Activated T-cell treated with anti-CD3 and anti-CD28 coated beads, Interleukin-2, amount 50 U/mL, for 48 hours (primary cell): ENCODE measurements at regions not wholly inside any gene's neighbourhood (a gene's known extent, or its start where the extent isn't known, plus 50 kb on each side); places are given as distances from the start of the nearest gene placed in this dataset.

ENCODE experiments used
- DNase-seq, 2 experiments: peaks; one replicate each; pipeline ENCODE4 v3.0.0-alpha.2; 2020

- DNase-seq: no peak
These were observed 315.8 kb upstream of the KLF12 start for GRCh38 chr13:74449811-74450524.

- no peak for DNase-seq
These were observed 310.8 kb upstream of the KLF12 start for GRCh38 chr13:74444864-74445479.

GRCh38 chr13:74444161-74444571 is 310.0 kb upstream of the KLF12 start:
- DNase-seq: no peak

DNA sequence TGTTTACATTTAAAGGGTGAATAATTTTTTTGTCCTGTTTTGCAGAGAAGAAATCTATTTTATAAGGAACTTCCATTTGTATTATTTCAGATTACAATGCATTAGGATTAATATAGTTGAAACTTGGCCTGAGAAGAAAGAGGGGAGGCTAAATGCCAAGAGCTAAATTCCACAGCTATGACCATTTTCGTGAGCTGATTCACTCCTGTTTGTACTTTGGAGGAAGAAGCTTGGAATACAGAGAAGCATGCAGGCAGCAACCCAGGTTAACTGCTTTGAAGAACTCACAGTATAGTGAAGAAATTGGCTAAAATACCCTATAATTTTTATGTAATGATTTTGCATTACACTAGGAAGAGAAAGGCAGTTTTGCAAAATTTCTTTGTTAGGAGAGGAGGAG is 309.4 kb upstream of the KLF12 start:
- DNase-seq: no peak

DNA sequence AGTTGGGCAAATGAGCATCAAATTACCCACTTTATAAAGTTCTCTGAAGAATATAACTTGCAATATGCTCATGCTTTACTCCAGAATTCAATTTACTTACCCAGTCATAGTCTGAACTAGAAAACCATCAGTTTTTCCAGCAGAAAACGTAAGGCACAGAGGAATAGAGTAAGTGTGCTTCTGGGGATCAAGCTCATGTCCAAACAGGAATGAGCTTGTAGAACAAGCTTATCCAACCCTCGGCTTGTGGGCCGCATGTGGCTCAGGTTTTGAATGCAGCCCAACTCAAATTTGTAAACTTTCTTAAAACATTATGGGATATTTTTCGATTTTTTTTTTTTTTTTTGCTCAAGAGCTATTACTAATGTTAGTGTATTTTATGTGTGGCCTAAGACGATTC is 308.5 kb upstream of the KLF12 start:
- no peak for DNase-seq

- no peak for DNase-seq
These were observed 304.7 kb upstream of the KLF12 start for GRCh38 chr13:74438901-74439300.

DNA sequence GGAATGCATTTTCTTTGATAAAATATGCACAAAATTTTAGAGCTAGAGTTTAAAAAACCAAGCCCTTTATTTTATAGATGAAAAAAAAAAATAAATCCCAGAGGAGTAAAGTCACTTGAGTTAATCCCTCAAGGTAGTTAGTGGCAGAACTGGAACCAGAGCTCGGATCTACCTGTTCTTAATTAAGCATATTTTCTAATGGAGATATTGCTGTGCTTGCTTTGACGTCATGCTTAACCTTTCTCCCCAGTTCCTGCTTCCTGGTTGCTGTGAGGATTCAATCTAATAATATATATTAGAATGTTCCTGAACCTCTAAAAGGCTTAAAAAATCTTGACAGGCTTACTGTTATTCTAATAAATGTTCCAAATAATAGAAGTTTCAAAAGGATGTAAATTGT is 300.6 kb upstream of the KLF12 start:
- no peak for DNase-seq

- DNase-seq: no peak
These were observed 290.3 kb upstream of the KLF12 start for GRCh38 chr13:74424455-74424854.

DNA sequence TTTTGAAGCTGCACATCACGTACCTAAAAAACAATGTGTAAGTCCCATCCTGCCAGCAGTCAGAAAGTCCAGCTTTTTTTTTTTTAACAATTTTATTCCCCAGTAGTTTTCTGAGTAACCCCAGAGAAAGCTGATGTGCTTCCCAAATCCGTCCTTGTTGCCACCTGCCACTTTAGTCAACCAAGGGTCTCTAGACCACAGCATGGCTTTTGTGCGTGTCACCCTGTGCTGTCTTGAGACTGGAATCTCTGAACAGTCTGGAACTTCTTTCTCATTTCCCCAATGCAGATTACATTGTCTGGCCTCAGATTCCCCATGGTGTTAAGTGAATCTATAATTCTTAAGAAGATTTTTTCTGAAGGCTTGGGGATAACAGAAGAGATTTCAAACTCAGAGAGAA is 289.2 kb upstream of the KLF12 start:
- no peak for DNase-seq

DNA sequence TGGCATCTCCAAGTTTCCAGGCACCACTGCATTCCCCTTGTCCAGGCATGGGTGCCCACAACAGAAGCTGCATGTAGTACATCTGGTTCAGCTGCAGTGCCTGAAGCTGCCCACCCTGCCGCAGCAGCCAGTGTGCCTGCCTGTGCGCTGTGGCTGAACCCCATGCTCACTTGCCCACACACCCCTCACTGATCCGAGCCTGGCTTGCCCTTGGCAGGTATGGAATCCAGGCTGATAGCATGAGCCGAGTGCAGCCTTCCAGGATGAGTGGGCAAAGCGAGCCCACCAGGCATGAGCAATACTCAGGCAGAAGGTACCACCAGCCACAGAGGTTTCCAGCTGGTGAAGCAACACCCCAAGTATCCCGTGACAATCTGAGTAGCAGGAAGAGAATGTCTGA is 280.3 kb upstream of the KLF12 start:
- no peak for DNase-seq

GRCh38 chr13:74413482-74413881 is 279.3 kb upstream of the KLF12 start:
- no peak for DNase-seq

DNA sequence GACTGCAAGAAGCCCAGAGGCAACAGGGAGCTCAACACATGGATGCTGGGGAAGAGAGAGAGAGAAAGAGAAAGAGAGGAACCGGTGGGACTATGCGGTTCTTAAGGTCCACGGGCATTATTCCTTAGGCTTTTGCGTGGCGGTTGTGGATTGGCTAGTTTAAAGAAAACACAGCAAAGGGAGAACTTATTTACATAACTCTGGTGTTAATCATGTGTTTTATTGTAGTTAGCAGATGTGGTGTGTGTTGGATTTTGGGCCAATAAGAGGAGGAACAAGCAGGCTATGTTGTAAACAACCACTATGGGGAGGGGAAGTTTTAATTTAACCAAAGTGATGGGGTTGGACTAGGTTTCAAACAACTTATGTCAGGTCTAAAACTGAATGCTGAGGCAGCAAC is 275.3 kb upstream of the KLF12 start:
- DNase-seq: no peak

- DNase-seq: no peak
These were observed 272.2 kb upstream of the KLF12 start for GRCh38 chr13:74406420-74406819.

DNA sequence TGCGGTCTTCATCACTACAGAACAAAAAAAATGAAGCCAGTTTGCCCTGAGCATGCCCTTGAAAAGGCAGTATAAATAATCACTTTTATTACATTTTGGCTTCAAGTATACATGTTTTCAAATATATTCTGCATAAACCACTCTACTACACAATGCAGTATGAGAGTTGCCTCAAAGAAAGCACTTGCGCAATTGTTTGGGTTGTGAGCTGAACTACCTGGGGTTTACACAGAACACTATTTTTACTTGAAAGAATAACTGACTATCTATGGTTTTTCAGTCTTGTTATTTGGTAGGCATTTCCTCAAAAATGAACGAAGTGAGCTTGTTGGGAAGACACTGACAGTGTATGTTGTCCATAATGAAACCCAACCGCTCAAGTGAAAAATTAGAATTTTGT is 264.4 kb upstream of the KLF12 start:
- no peak for DNase-seq

DNA sequence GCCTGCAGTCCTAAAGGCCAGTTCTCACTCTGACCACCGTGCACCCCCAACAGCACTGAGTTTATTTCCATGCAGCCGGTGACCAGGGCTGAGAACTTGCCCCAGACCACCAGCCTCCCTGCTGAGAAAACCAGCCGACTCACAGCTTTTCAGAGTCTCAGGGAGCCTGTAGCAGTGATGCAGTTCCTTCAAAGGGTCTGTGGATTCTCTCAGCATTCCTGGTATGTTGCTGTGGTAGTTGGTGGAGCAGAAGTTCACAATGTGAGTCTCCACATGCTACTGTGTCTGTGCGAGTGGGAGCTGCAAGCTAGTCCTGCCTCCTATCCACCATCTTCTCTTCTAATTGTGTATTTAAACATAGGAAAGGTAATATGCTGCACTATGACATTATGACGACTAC is 254.9 kb upstream of the KLF12 start:
- no peak for DNase-seq

DNA sequence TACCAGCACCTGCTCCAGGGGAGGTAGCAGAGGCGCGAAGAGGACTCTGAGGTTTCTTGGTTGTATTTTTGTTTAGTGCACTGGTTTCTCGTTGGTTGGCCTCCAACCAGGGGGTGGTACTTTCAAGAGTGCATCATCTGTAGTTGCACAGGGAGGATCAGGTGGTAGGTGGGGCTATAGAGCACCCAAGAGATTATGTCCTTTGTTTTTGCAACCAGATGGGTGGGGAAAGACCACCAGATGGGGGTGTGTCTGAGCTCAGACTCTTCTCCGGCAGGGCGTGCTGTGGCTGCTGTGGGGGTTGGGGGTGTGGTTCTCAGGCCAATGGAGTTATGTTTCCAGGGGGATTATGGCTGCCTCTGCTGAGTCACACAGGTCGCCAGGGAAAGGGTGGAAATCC is 254.4 kb upstream of the KLF12 start:
- DNase-seq: no peak

DNA sequence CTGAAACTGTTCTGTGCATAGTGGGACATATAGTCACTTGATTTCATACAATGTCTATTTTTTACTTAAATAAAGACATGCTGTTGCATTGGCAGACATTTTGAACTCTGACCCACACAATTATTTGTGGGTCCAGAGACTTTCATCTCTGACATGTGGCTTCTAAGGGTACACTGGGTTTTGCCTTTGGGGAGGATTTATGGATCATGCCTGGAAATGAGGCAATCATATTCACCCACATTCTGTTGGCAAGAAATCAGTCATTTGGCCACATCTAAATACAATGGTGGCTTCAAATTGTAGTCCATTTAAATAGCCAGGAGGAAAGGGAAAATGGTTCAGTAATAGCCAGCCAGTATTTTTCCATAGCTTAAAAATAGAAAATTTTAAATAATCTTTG is 238.3 kb upstream of the KLF12 start:
- no peak for DNase-seq

GRCh38 chr13:74367193-74367592 is 233.0 kb upstream of the KLF12 start:
- no peak for DNase-seq

DNA sequence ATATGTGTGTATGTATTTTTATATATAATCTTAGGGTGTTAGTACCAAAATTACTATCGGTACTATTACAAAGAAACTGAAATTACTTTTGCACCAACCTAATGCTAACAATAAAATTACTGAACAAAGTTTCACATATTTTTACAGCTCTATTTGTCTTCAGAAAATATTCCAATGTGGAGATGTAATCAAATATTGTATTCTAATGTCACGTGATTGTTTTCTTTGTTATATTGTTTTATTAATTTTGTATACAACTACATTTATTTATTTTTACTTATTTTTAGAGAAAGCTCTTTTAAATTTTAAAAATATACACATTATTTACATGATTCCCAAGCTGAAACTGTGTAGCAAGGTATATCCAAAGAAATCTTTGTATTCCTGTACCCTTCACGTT is 227.1 kb upstream of the KLF12 start:
- DNase-seq: no peak

- no peak for DNase-seq
These were observed 212.8 kb upstream of the KLF12 start for GRCh38 chr13:74346960-74347359.

DNA sequence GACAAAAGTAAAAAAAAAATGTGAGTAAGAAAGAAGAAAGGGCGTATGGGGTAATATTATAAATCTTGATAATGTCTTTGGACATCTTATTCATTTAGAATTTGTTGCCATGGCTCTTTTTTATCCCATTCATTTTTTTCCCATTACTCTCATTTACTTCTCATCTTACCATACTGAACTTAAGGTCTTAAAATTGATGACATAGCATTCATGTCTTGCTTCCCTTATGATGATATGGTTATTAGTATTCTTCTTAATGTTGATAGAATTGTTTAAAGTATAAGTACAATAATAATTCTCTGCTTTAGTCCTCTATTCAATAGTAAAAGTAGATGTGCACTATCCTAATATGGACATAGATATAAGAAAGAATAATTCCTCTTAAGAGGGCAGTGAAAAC is 204.1 kb upstream of the KLF12 start:
- DNase-seq: no peak

DNA sequence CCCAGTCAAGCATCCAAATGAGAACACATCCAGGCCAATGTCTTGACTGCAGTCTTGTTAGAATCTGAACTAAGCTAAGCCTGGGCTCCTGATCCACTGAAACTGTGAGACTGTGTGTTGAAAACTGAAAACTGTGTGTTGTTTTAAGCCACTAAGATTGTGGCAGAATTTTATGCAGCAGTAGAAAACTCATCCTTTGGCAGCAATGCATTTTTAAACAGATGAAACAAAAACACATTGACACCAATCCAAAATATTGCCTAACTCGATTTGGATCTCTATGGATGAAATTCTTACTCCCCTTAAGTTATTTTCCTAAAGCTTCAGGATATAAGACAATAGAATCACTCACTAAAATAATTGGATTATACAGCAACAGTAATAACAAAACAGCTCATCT is 202.3 kb upstream of the KLF12 start:
- DNase-seq: no peak

DNA sequence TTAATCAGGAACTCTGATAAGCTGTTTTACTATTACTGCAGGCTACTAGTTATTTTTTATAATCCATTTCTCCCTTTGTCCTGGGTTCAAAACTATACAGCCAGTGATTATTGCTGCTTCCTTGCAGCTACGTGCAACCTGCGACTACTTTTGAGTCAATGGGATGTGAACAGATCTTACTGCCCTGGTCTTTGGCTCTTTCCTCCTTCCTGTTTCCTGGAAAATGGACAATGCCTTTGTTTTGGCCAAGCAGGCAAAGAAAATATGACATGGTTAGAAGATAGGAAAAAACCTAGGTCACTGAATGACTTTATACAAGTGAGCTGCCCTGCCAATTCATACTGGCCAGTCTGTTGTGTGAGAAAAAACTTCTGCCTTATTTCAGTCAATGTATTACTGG is 201.2 kb upstream of the KLF12 start:
- no peak for DNase-seq

DNA sequence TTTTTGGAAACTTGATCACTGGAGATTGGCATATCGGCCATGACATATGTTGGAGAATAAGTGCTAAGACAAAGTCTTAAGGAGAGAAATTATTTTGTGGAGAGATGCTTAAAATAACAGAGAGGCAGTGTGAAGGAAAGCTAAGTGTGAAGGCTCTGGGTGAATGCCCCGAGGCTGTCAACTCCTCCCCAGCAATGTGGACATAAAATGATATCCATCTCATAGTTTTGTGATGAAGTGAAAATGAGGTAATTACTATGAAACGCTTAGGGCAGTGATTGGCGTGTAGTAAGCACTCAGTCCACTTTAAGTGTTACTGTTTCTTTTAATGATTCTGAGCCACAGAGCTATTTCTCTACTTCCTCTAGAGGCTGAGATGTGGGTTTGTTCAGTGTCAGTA is 195.8 kb upstream of the KLF12 start:
- DNase-seq: no peak

GRCh38 chr13:74325106-74325505 is 190.9 kb upstream of the KLF12 start:
- DNase-seq: no peak
